OCI-LY1 (cell line): ENCODE measurements at regions not wholly inside any gene's neighbourhood (a gene's known extent, or its start where the extent isn't known, plus 50 kb on each side); places are given as distances from the start of the nearest gene placed in this dataset.
"Not testable (repeated sequence)": the region's sequence is repeated elsewhere in the genome, so short reads cannot be mapped to it uniquely, and the experiment has no call there.

Source experiments
- CTCF ChIP-seq: fragments of 200-600 bp; sonication (generic), shearing (Covaris generic); IDR thresholded peaks from 2 replicates; pipeline ENCODE4 v1.5.1; 2017; ENCODE audit warnings: mild to moderate bottlenecking, antibody characterized with exemption, low read length, moderate library complexity, mixed read lengths
- EZH2 ChIP-seq: fragments of 200-600 bp; sonication (generic), shearing (Covaris generic); IDR thresholded peaks from 2 replicates; pipeline ENCODE4 v1.8.0; 2017; ENCODE audit warnings: borderline replicate concordance, mixed run types, mild to moderate bottlenecking, antibody characterized with exemption, low read length, moderate library complexity, mixed read lengths

DNA sequence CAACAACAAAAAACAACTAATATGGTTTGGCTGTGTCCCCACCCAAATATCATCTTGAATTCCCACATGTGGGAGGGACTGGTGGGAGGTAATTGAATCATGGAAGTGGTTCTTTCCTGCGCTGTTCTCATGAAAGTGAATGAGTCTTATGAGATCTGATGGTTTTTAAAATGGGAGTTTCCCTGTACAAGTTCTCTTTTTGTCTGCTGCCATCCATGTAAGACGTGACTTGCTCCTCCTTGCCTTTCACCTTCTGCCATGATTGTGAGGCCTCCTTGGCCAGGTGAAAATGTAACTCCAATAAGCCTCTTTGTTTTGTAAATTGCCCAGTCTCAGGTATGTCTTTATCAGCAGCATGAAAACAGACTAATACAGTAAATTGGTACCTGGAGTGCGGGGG lies 183.5 kb upstream of the BANK1 start:
- not testable (repeated sequence) for TF ChIP-seq EZH2, CTCF
